ENCODE measurements at regions not wholly inside any gene's neighbourhood (a gene's known extent, or its start where the extent isn't known, plus 50 kb on each side); places are given as distances from the start of the nearest gene placed in this dataset.
"Not testable (repeated sequence)": the region's sequence is repeated elsewhere in the genome, so short reads cannot be mapped to it uniquely, and the experiment has no call there.

GRCh38 chr7:67301667-67302066 is 305.0 kb downstream of the TYW1 start:
- DNase-seq: no peak

- DNase-seq: peak; percentile 88
These were observed 305.7 kb downstream of the TYW1 start for GRCh38 chr7:67302113-67303039.

DNA sequence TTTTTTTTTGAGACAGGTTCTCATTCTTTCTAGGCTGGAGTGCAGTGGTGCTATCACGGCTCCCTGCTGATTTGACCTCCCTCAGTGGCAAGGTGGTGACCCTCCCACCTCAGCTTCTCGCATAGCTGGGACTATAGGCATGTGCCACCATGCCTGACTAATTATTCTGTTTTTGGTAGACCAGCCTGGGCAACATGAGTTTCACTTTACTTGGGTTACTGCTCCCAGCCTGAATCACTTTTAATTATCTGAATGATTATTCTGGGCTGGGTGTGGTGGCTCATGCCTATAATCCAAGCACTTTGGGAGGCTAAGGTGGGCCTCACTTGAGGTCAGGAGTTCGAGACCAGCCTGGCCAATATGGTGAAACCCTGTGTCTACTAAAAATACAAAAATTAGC is 308.2 kb downstream of the TYW1 start:
- DNase-seq: not testable (repeated sequence)

DNA sequence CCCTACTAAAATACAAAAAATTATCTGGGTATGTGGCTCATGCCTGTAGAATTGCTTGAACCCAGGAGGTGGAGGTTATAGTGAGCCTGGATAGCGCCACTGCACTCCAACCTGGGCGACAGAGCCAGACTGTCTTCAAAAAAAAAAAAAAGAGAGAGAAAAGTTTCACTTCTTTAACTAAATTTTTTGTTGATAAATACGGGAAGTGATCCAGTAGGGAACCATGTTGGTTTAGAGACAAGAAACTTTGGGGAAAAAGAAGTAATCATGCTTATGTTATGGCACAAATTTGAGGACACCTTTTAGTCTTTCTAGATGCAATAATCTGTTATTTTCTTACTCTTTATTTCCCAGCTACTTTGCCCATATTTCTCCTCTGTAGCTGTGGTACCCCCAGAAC is 309.7 kb downstream of the TYW1 start:
- DNase-seq: no peak

DNA sequence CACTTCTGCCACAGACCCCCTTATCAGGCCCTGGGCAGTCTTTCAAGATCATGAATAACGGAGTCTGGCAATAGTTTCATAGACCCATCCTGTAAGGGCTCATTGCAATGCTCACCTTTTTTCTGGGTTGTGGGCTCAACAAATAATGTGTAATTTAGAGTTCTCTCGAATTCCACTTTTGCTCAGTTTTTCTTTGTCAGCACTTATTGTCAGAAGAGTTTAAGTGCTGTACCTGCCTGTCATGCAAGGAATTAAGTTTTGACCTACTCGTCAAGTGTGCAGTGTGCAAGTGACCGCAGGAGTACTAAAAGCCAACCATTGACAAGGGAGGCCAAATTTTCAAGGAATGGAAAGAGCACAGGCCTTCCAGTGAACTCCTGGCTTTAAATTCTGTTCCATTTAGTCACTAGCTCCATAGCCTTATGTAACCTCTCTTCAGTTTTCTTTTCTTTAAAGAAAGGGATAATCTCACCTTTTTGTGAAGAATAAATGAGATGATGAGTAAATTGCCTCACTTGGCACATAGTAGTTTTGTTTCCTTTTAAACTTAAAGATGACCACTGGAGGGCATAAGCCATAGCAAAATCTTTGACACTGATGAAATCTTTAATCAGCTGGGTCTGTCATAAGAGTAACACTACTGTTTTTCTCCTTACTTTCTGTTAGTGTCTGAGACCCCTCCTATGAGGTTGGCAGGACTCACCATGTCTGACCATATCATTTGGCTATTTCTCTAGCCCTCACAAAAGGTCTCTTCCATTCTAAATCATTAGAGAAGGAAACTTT is 313.3 kb downstream of the TYW1 start:
- no peak for DNase-seq

DNA sequence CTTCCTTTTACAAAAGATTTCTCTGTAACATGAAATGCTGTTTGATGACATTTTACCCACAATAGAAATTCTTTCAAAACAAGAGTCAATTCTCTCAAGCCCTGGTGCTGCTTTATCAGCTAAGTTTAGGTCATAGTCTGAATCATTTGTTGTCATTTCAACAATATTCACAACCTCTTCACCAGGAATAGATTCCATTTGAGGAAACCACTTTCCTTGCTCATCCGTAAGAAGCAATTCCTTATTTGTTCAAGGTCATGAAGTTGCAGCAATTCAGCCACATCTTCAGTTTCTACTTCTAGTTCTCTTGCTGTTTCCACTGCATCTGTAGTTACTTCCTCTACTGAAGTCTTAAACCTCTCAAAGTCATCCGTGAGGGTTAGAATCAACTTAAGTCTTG is 315.3 kb downstream of the TYW1 start:
- no peak for DNase-seq

DNA sequence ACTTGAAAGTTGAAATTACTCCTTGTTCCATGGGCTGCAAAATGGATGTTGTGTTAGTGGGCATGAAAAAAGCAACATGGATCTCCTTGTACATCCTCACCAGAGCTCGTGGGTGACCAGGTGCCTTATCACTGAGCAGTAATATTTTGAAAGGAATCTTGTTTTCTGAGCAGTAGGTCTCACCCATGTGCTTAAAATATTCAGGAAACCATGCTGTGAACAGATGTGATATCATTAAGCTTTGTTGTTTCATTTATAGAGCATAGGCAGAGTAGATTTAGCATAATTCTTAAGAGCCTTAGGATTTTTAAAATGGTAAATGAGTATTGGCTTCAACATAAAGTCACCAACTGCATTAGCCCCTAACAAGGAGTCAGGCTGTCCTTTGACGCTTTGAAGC is 316.6 kb downstream of the TYW1 start:
- DNase-seq: no peak

DNA sequence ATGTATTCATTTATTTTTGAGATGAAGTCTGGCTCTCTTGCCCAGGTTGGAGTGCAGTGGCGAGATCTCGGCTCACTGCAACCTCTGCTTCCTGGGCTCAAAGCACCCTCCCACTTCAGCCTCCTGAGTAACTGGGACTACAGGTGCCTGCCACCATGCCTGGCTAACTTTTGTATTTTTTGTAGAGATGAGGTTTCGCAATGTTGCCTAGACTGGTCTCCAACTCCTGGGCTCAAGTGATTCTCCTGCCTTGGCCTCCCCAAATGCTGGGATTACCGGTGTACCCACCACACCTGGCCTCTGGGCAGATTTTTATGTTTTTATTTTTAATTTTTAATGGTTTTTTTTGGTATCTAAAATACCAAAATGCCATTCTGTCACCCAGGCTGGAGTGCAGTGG is 320.3 kb downstream of the TYW1 start:
- not testable (repeated sequence) for DNase-seq

DNA sequence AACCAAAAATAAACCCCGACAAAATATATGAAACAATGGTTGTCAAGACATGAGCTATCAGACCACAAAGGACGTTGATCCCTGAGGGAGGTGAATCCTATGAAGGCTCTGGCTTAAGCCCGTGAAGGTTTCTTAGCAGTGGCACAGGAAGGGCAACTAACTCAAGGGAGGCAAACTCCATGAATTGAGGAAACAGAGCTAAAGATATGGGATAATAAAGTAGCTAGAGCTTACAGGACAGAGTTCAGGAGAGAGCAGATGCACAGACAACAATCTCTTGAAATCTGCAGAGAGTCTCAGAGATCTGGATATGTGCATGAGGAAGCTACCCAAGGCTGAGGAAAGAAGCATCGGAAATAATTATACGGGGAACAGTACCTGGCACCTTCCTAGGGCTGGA is 331.6 kb downstream of the TYW1 start:
- DNase-seq: not testable (repeated sequence)

DNA sequence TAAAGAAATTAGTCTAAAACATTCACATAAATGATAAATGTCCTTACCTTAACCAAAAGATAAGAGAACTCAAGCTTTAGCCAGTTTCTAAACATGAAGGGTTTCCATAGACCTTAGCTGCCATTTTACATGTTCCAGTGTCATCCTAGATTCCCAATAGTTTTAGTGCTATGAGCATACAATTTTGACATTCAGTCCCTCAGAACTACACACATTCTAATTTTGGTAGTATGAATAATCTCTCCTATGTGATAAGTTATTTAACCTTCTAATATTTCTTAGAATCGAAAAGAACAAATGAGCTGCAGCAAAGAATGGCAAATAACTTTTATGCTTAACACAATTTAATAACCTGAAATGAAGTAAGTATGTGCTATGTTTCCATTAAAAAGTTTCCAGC is 338.5 kb downstream of the TYW1 start:
- DNase-seq: not testable (repeated sequence)

DNA sequence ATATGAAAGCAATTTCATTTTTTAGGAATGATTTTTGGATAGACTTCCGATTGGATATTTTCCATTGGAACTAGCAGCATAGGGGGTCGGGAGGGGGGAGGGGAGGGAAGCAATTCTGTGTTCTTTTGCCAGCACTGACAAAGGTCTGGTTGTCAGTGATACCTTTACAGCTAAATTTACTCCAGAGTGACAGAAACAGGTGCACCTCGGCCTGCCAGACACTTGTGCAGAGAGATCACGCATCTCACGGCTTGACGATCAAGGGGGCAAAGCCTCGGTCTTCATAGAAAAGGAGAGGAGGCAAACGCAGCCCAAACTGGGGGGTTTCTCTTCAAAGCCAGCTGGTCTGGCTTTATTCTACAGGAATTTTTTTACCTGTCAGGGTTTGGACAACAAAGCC is 339.0 kb downstream of the TYW1 start:
- DNase-seq: not testable (repeated sequence)

GRCh38 chr7:67338545-67338944 is 341.9 kb downstream of the TYW1 start:
- not testable (repeated sequence) for DNase-seq

DNA sequence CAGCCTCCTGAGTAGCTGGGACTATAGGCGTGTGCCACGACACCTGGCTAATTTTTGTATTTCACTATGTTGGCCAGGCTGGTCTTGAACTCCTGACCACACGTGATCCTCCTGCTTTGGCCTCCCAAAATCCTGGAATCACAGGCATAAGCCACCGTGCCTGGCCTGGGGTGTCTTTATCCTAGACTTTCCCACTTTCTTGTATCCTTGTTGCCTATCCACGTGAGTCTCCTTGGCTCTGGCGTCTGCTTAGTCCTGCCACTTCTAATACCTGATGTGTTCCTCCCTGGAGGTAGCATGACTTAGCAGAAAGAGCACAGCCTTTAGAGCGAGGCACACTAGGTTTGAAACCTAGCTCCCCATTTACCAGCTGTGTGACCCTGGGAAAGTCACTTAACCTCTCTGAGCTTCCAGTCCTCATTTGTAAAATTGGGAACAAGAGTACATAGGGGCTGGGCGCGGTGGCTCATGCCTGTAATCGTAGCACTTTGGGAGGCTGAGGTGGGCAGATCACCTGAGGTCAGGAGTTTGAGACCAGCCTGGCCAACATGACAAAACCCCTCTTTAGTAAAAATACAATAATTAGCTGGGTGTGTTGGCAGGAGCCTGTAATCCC is 344.6 kb downstream of the TYW1 start:
- no peak for DNase-seq

DNA sequence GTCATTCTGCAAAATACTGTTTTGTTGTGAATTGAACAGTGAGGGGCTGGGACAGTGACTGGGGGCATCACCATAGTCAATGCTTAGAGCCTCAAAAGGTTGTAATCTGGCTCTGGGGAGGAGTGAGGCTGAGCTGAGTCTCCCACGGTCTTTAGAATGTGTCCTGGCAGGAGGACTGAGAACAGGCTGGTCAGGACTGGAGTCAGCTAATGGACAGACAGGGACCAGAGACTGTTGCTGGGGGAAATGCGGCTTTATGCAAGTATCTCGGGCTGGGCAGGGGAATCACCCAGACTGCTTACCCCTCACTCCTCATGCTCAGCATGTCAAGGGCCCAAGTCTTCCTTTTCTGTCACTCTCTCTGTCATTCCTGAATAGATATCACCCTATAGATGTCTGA is 346.5 kb downstream of the TYW1 start:
- no peak for DNase-seq

DNA sequence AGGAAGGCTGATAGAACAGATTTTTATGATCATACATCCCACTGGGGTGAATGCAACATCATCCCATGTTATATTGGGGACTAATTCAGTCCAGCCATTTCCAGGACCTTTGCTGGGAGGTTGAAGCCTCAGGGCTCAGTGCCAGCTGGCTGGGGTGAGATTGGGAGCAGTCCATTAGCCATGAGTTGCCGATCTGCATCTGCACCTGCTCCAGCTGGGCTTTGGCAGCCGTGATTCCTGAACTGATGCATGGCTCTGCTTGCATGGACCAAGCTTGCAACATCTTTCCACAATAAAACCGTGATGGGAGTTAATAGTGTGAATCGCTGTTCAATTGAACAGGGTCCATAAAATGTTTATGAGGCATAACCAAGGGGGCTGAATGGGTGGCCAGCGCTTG is 346.9 kb downstream of the TYW1 start:
- no peak for DNase-seq

DNA sequence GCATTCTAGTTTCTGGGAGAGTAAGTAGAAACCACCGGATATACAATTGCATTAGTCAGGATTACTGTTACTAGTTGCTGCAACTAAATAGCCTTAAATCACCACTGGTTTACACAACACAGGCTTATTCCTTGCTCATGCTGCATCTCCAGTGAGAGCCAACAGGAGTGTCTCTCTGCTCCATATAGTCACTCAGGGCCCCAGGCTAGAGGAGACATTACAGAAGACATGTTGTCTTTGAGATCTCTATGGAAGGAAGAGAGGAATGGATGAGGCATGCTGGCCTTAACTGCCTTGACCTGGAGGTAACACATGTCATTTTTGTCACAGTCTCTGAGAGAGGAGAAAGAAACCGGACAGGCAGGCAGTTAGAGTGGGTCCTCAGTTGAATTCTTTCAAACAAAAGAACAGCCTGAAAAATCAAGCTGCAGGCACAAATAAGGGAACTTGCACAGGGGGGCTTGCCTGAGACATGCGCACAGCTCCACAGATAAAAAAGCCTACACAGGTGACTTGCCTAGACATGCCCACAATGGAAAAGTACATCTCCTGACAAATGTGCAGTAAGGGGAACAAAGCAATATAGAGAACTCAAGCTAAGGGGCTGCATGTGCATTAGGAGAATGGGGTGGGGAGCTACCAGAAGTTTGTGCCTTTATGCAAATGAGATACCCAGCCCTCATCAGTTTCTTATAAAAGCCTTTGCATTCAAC is 348.0 kb downstream of the TYW1 start:
- no peak for DNase-seq

- DNase-seq: no peak
These were observed 349.5 kb downstream of the TYW1 start for GRCh38 chr7:67346126-67346525.

DNA sequence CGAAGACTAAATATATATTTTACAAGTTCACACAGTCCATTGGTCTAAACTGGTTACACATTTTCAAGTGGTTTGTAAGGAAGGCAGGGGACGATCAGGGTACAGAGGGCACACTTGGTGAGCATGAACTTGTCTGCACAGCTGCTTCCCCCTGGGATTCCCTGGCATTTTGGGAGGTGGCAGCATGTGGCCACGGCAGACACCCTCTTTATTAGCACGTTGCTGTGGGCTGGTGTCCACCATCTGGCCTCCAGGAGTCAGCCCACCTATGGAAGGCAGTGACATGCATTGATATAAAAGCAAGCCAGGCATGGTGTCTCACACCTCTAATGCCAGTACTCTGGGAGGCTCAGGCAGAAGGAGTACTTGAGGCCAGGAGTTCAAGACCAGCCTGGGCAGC is 350.2 kb downstream of the TYW1 start:
- DNase-seq: no peak

GRCh38 chr7:67348171-67348570 is 351.5 kb downstream of the TYW1 start:
- no peak for DNase-seq

GRCh38 chr7:67357653-67358052 is 361.0 kb downstream of the TYW1 start:
- not testable (repeated sequence) for DNase-seq

GRCh38 chr7:67358316-67358715 is 361.7 kb downstream of the TYW1 start:
- not testable (repeated sequence) for DNase-seq

DNA sequence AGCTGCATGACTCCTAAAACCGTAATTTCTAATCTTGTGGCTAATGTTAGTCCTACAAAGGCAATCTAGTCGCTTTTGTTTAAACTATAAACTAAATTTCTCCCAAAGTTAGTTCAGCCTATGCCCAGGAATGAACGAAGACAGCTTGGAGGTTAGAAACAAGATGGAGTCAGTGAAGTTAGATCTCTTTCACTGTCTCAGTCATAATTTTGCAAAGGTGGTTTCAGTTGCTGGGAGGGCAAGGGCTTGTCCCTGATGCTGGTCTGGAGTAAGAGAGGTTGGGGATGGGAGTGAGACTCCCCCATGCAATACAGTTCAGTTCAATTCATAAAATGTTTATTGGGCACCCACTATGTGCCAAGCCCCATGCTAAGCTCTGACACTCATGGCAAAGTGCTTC is 362.1 kb downstream of the TYW1 start:
- not testable (repeated sequence) for DNase-seq

DNA sequence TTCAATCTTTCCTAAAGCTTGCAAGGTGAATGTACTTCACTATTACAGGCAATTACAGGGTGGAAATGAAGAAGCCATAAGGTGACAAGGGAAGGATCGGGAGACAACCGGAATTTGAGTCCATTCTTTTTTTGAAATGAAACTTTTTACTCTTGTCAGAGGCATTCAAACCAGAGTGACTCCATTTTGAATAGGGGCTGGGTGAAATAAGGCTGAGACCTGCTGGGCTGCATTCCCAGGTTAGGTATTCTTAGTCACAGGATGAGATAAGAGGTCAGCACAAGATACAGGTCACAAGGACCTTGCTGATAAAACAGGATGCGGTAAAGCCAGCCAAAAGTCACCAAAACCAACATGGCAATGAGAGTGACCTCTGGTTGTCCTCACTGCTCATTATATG is 363.3 kb downstream of the TYW1 start:
- DNase-seq: no peak
